ENCODE measurements at regions not wholly inside any gene's neighbourhood (a gene's known extent, or its start where the extent isn't known, plus 50 kb on each side); places are given as distances from the start of the nearest gene placed in this dataset.

- WGBS, result 62% methylated on average over 2 of the region's 2 CpGs
- H3K27ac ChIP-seq (ENCODE audit: low read depth in 1 of 2, low read length in 2 of 2), result no peak overlapping the region
- no peaks in the 10 kb centered on the region for H3K27me3 ChIP-seq (ENCODE audit: control insufficient read depth in 4 of 4, insufficient read depth in 4 of 4, low read length in 3 of 4)
- DNase-seq (ENCODE audit: low spot score), result no peak
- TF ChIP-seq HNF4A (conservative IDR thresholded peaks at IDR 0.05), result no peak
- no peak overlapping the region for H3K9ac ChIP-seq (ENCODE audit: low read depth in 1 of 2, low read length in 2 of 2)
- H3K4me1 ChIP-seq (ENCODE audit: control insufficient read depth in 4 of 4, insufficient read depth in 4 of 4, low read length in 3 of 4), result no peaks in the 10 kb centered on the region
- no peak overlapping the region for H3K4me3 ChIP-seq (ENCODE audit: low read depth in 1 of 3, low read length in 3 of 3)
- peaks cover 0 to 3% (median 0%) of the 10 kb centered on the region in 4 donors for H3K36me3 ChIP-seq (ENCODE audit: control insufficient read depth in 4 of 4, insufficient read depth in 3 of 4, low read depth in 1 of 4, low read length in 3 of 4)
- no peaks in the 10 kb centered on the region for H3K9me3 ChIP-seq (ENCODE audit: control insufficient read depth in 4 of 4, low read length in 3 of 4)
These were observed 124.8 kb downstream of the TMTC3 start for GRCh38 chr12:88266806-88267360.

GRCh38 chr12:88267630-88268029 is 125.5 kb downstream of the TMTC3 start:
- peaks cover 0 to 3% (median 0%) of the 10 kb centered on the region in 4 donors for H3K36me3 ChIP-seq (ENCODE audit: control insufficient read depth in 4 of 4, insufficient read depth in 3 of 4, low read depth in 1 of 4, low read length in 3 of 4)
- WGBS, result 88% methylated on average over 2 of the region's 2 CpGs
- no peaks in the 10 kb centered on the region for H3K9me3 ChIP-seq (ENCODE audit: control insufficient read depth in 4 of 4, low read length in 3 of 4)
- TF ChIP-seq JUND (IDR thresholded peaks at IDR 0.05) (no peak), NR2F2 (IDR thresholded peaks at IDR 0.05) (no peak), FOXA1 (IDR thresholded peaks at IDR 0.05) (no peak), HNF4G (IDR thresholded peaks at IDR 0.05) (no peak)
- H3K9ac ChIP-seq (ENCODE audit: low read depth in 1 of 2, low read length in 2 of 2), result no peak overlapping the region
- no peak overlapping the region for H3K4me3 ChIP-seq (ENCODE audit: low read depth in 1 of 3, low read length in 3 of 3)
- no peaks in the 10 kb centered on the region for H3K4me1 ChIP-seq (ENCODE audit: control insufficient read depth in 4 of 4, insufficient read depth in 4 of 4, low read length in 3 of 4)
- no peak overlapping the region for H3K27ac ChIP-seq (ENCODE audit: low read depth in 1 of 2, low read length in 2 of 2)
- DNase-seq (ENCODE audit: low spot score), result no peak
- H3K27me3 ChIP-seq (ENCODE audit: control insufficient read depth in 4 of 4, insufficient read depth in 4 of 4, low read length in 3 of 4), result no peaks in the 10 kb centered on the region

DNA sequence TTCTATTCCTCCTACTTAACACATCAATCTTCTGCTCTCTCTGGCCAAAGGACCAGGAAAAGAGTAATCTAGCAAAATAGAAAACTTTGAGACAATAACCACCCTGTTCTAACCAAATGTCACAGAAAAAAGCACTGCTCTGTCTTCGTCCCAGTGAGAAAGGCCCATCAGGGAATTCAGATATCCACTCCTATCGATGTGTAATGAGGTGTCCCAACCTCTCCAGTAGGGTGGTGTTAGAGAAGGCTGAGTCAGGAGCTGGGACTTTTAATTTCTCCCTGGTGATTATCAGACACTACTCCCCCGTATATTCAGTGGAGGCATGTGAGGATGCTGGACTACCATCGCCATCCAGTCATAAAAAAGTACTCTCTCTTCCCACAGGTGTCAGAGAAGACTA is 130.3 kb downstream of the TMTC3 start:
- no peak for DNase-seq (ENCODE audit: low spot score)
- Histone ChIP-seq H3K36me3 (ENCODE audit: control insufficient read depth in 4 of 4, insufficient read depth in 3 of 4, low read depth in 1 of 4, low read length in 3 of 4) (no peaks in the 10 kb centered on the region), H3K9ac (ENCODE audit: low read depth in 1 of 2, low read length in 2 of 2) (no peak overlapping the region), H3K9me3 (ENCODE audit: control insufficient read depth in 4 of 4, low read length in 3 of 4) (no peaks in the 10 kb centered on the region), H3K27ac (ENCODE audit: low read depth in 1 of 2, low read length in 2 of 2) (no peak overlapping the region), H3K27me3 (ENCODE audit: control insufficient read depth in 4 of 4, insufficient read depth in 4 of 4, low read length in 3 of 4) (no peaks in the 10 kb centered on the region), H3K4me1 (ENCODE audit: control insufficient read depth in 4 of 4, insufficient read depth in 4 of 4, low read length in 3 of 4) (no peaks in the 10 kb centered on the region), H3K4me3 (ENCODE audit: low read depth in 1 of 3, low read length in 3 of 3) (no peak overlapping the region)
- no peak for TF ChIP-seq HNF4G (IDR thresholded peaks at IDR 0.05)
- no peak for TF ChIP-seq JUND (IDR thresholded peaks at IDR 0.05)
- WGBS, result 90% methylated on average over 4 of the region's 4 CpGs

GRCh38 chr12:88273450-88273849 is 131.3 kb downstream of the TMTC3 start:
- no peak for DNase-seq (ENCODE audit: low spot score)
- Histone ChIP-seq H3K4me1 (ENCODE audit: control insufficient read depth in 4 of 4, insufficient read depth in 4 of 4, low read length in 3 of 4) (no peaks in the 10 kb centered on the region), H3K9ac (ENCODE audit: low read depth in 1 of 2, low read length in 2 of 2) (no peak overlapping the region), H3K9me3 (ENCODE audit: control insufficient read depth in 4 of 4, low read length in 3 of 4) (no peaks in the 10 kb centered on the region), H3K4me3 (ENCODE audit: low read depth in 1 of 3, low read length in 3 of 3) (no peak overlapping the region), H3K27me3 (ENCODE audit: control insufficient read depth in 4 of 4, insufficient read depth in 4 of 4, low read length in 3 of 4) (no peaks in the 10 kb centered on the region), H3K27ac (ENCODE audit: low read depth in 1 of 2, low read length in 2 of 2) (no peak overlapping the region), H3K36me3 (ENCODE audit: control insufficient read depth in 4 of 4, insufficient read depth in 3 of 4, low read depth in 1 of 4, low read length in 3 of 4) (no peaks in the 10 kb centered on the region)
- 85% methylated on average over 2 of the region's 2 CpGs for WGBS
- no peak for TF ChIP-seq ATF3 (IDR thresholded peaks at IDR 0.05)
- no peak for TF ChIP-seq GABPA (IDR thresholded peaks at IDR 0.05 in 1 of 2, conservative IDR thresholded peaks at IDR 0.05 in 1 of 2)
- TF ChIP-seq, protein P1, sequence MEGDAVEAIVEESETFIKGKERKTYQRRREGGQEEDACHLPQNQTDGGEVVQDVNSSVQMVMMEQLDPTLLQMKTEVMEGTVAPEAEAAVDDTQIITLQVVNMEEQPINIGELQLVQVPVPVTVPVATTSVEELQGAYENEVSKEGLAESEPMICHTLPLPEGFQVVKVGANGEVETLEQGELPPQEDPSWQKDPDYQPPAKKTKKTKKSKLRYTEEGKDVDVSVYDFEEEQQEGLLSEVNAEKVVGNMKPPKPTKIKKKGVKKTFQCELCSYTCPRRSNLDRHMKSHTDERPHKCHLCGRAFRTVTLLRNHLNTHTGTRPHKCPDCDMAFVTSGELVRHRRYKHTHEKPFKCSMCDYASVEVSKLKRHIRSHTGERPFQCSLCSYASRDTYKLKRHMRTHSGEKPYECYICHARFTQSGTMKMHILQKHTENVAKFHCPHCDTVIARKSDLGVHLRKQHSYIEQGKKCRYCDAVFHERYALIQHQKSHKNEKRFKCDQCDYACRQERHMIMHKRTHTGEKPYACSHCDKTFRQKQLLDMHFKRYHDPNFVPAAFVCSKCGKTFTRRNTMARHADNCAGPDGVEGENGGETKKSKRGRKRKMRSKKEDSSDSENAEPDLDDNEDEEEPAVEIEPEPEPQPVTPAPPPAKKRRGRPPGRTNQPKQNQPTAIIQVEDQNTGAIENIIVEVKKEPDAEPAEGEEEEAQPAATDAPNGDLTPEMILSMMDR (IDR thresholded peaks at IDR 0.05; ENCODE audit: low read depth, low read length, missing input control), result no peak
- TF ChIP-seq RXRA (IDR thresholded peaks at IDR 0.05), result no peak
- TF ChIP-seq, protein P2, sequence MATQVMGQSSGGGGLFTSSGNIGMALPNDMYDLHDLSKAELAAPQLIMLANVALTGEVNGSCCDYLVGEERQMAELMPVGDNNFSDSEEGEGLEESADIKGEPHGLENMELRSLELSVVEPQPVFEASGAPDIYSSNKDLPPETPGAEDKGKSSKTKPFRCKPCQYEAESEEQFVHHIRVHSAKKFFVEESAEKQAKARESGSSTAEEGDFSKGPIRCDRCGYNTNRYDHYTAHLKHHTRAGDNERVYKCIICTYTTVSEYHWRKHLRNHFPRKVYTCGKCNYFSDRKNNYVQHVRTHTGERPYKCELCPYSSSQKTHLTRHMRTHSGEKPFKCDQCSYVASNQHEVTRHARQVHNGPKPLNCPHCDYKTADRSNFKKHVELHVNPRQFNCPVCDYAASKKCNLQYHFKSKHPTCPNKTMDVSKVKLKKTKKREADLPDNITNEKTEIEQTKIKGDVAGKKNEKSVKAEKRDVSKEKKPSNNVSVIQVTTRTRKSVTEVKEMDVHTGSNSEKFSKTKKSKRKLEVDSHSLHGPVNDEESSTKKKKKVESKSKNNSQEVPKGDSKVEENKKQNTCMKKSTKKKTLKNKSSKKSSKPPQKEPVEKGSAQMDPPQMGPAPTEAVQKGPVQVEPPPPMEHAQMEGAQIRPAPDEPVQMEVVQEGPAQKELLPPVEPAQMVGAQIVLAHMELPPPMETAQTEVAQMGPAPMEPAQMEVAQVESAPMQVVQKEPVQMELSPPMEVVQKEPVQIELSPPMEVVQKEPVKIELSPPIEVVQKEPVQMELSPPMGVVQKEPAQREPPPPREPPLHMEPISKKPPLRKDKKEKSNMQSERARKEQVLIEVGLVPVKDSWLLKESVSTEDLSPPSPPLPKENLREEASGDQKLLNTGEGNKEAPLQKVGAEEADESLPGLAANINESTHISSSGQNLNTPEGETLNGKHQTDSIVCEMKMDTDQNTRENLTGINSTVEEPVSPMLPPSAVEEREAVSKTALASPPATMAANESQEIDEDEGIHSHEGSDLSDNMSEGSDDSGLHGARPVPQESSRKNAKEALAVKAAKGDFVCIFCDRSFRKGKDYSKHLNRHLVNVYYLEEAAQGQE (IDR thresholded peaks at IDR 0.05), result no peak
- TF ChIP-seq, protein P3, sequence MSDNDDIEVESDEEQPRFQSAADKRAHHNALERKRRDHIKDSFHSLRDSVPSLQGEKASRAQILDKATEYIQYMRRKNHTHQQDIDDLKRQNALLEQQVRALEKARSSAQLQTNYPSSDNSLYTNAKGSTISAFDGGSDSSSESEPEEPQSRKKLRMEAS (IDR thresholded peaks at IDR 0.05), result no peak
- no peak for TF ChIP-seq FOXA1 (IDR thresholded peaks at IDR 0.05)
- TF ChIP-seq HNF4G (IDR thresholded peaks at IDR 0.05), result no peak
- no peak for TF ChIP-seq EGR1 (IDR thresholded peaks at IDR 0.05; ENCODE audit: low read depth in 2 of 2)
- no peak for TF ChIP-seq JUND (IDR thresholded peaks at IDR 0.05)
- TF ChIP-seq TAF1 (conservative IDR thresholded peaks at IDR 0.05), result no peak
- no peak for TF ChIP-seq SP1 (IDR thresholded peaks at IDR 0.05)
- TF ChIP-seq, protein P4, sequence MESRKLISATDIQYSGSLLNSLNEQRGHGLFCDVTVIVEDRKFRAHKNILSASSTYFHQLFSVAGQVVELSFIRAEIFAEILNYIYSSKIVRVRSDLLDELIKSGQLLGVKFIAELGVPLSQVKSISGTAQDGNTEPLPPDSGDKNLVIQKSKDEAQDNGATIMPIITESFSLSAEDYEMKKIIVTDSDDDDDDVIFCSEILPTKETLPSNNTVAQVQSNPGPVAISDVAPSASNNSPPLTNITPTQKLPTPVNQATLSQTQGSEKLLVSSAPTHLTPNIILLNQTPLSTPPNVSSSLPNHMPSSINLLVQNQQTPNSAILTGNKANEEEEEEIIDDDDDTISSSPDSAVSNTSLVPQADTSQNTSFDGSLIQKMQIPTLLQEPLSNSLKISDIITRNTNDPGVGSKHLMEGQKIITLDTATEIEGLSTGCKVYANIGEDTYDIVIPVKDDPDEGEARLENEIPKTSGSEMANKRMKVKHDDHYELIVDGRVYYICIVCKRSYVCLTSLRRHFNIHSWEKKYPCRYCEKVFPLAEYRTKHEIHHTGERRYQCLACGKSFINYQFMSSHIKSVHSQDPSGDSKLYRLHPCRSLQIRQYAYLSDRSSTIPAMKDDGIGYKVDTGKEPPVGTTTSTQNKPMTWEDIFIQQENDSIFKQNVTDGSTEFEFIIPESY (IDR thresholded peaks at IDR 0.05), result no peak
- no peak for TF ChIP-seq RAD21 (IDR thresholded peaks at IDR 0.05)
- TF ChIP-seq FOXA2 (IDR thresholded peaks at IDR 0.05), result no peak
- TF ChIP-seq NR2F2 (IDR thresholded peaks at IDR 0.05), result no peak
- no peak for TF ChIP-seq HNF4A (conservative IDR thresholded peaks at IDR 0.05)

All from liver (tissue), 8 donors.